ENCODE measurements at regions not wholly inside any gene's neighbourhood (a gene's known extent, or its start where the extent isn't known, plus 50 kb on each side); places are given as distances from the start of the nearest gene placed in this dataset.

- Histone ChIP-seq H3K9me3 (ENCODE audit: control insufficient read depth in 1 of 2, insufficient read depth in 1 of 2, low read depth in 1 of 2, low read length in 2 of 2) (peaks cover 0 to 10% of the 10 kb centered on the region in 2 experiments; a peak in 1 of 4 replicates), H3K36me3 (ENCODE audit: control insufficient read depth in 1 of 2, insufficient read depth in 2 of 2, low read length in 2 of 2) (no peaks in the 10 kb centered on the region), H3K79me2 (ENCODE audit: insufficient read depth, low read length) (no peaks in the 10 kb centered on the region), H3K4me2 (ENCODE audit: low read length) (no peak overlapping the region), H2AFZ (ENCODE audit: low read depth, low read length, poor library complexity, severe bottlenecking) (no peak overlapping the region), H3K4me1 (ENCODE audit: control insufficient read depth in 1 of 2, insufficient read depth in 2 of 2, low read length in 2 of 2) (no peaks in the 10 kb centered on the region), H3K9me2 (ENCODE audit: insufficient read depth) (no peaks in the 10 kb centered on the region), H3K27me3 (ENCODE audit: insufficient read depth, low read length) (no peaks in the 10 kb centered on the region), H3K27ac (ENCODE audit: low read depth, low read length) (no peak overlapping the region), H4K20me1 (ENCODE audit: insufficient read depth) (no peaks in the 10 kb centered on the region), H3K9ac (ENCODE audit: low read length) (no peak overlapping the region), H3K4me3 (replicated peaks in 1 of 2; ENCODE audit: low read depth in 1 of 2, low read length in 2 of 2) (no peak overlapping the region)
- TF ChIP-seq ZNF274 (IDR thresholded peaks at IDR 0.05; ENCODE audit: low read depth, low read length) = no peak
- no peak for TF ChIP-seq YY1 (IDR thresholded peaks at IDR 0.05; ENCODE audit: extremely low read depth, insufficient replicate concordance, low read depth, low read length)
- TF ChIP-seq EZH2phosphoT487 (IDR thresholded peaks at IDR 0.05; ENCODE audit: borderline replicate concordance) = no peak
- no peak for TF ChIP-seq EZH2 (IDR thresholded peaks at IDR 0.05)
- TF ChIP-seq POLR2A (IDR thresholded peaks at IDR 0.05; ENCODE audit: borderline replicate concordance, extremely low read depth, insufficient read depth, insufficient read length) = no peak
- no peak for TF ChIP-seq ATF3 (IDR thresholded peaks at IDR 0.05)
- TF ChIP-seq MAX (IDR thresholded peaks at IDR 0.05) = no peak
- TF ChIP-seq ELF1 (IDR thresholded peaks at IDR 0.05; ENCODE audit: borderline replicate concordance, low read depth) = no peak
- TF ChIP-seq ZBTB33 (IDR thresholded peaks at IDR 0.05; ENCODE audit: extremely low read depth, insufficient replicate concordance, low read length) = no peak
- no peak for TF ChIP-seq POLR2AphosphoS5 (IDR thresholded peaks at IDR 0.05; ENCODE audit: low read depth, low read length)
- no peak for TF ChIP-seq CTCF (IDR thresholded peaks at IDR 0.05 in 2 of 3, conservative IDR thresholded peaks at IDR 0.05 in 1 of 3; ENCODE audit: borderline replicate concordance in 1 of 3, insufficient read depth in 1 of 3, low read depth in 2 of 3, low read length in 2 of 3)
- no peak for TF ChIP-seq JUND (IDR thresholded peaks at IDR 0.05)
- ATAC-seq (no peak), DNase-seq (ENCODE audit: low read depth, low spot score) (no peak)
- ChIA-PET RAD21 (ENCODE audit: low non-redundant PET in 1 of 2, low total read pairs in 2 of 2, uncharacterized antibody in 2 of 2, unreplicated experiment in 2 of 2) (no interaction called here), CTCF (no interaction called here), POLR2A (no interaction called here)
- intact Hi-C loops (cut with micrococcal nuclease) = no loop called here
- BruUV-seq (replicated peaks) = no TSS peak
Observed at GRCh38 chr12:58521796-58522195, 398.5 kb downstream of the LRIG3 start.
